NCI-H1694 treated with DMSO at 0.1 percent for 48 hours (cell line): ENCODE measurements at regions not wholly inside any gene's neighbourhood (a gene's known extent, or its start where the extent isn't known, plus 50 kb on each side); places are given as distances from the start of the nearest gene placed in this dataset.
"Not testable (repeated sequence)": the region's sequence is repeated elsewhere in the genome, so short reads cannot be mapped to it uniquely, and the experiment has no call there.

ENCODE experiments used
- DNase-seq: peaks from one replicate; lab custom pipeline; 2025; lab: John Stamatoyannopoulos, UW

- no peak for DNase-seq
Observed at GRCh38 chr14:49114161-49114893, 471.9 kb downstream of the RPS29 start.

- no peak for DNase-seq
Observed at GRCh38 chr14:49106741-49107667, 479.2 kb downstream of the RPS29 start.

GRCh38 chr14:49105956-49106355 lies 480.2 kb downstream of the RPS29 start:
- DNase-seq = no peak

- no peak for DNase-seq
Observed at GRCh38 chr14:49105512-49105911, 480.7 kb downstream of the RPS29 start.

GRCh38 chr14:49092345-49092744 lies 493.8 kb downstream of the RPS29 start:
- DNase-seq = no peak

GRCh38 chr14:49089107-49089506 lies 497.1 kb downstream of the RPS29 start:
- DNase-seq = no peak

GRCh38 chr14:49073292-49073691 lies 512.9 kb downstream of the RPS29 start:
- not testable (repeated sequence) for DNase-seq

GRCh38 chr14:49058511-49058910 lies 527.7 kb downstream of the RPS29 start:
- no peak for DNase-seq

GRCh38 chr14:49057838-49058510 lies 528.2 kb downstream of the RPS29 start:
- DNase-seq = no peak

GRCh38 chr14:49056021-49056420 lies 530.2 kb downstream of the RPS29 start:
- DNase-seq = no peak

- no peak for DNase-seq
Observed at GRCh38 chr14:49052521-49052920, 533.7 kb downstream of the RPS29 start.

GRCh38 chr14:49051328-49052060 lies 534.7 kb downstream of the RPS29 start:
- no peak for DNase-seq

GRCh38 chr14:49050822-49051221 lies 535.4 kb downstream of the RPS29 start:
- peak; percentile 4 for DNase-seq

GRCh38 chr14:49049711-49050110 lies 536.5 kb downstream of the RPS29 start:
- DNase-seq = no peak

- DNase-seq = no peak
Observed at GRCh38 chr14:49044981-49045380, 541.2 kb downstream of the RPS29 start.

- no peak for DNase-seq
Observed at GRCh38 chr14:49036984-49037516, 549.1 kb downstream of the RPS29 start.

GRCh38 chr14:49036266-49036665 lies 549.9 kb downstream of the RPS29 start:
- DNase-seq = no peak

GRCh38 chr14:49033131-49033530 lies 553.0 kb downstream of the RPS29 start:
- no peak for DNase-seq

- DNase-seq = not testable (repeated sequence)
Observed at GRCh38 chr14:49031710-49032109, 554.5 kb downstream of the RPS29 start.

- no peak for DNase-seq
Observed at GRCh38 chr14:49019467-49020115, 566.6 kb downstream of the RPS29 start.

GRCh38 chr14:49017447-49017846 lies 568.7 kb downstream of the RPS29 start:
- no peak for DNase-seq
